ENCODE measurements at regions not wholly inside any gene's neighbourhood (a gene's known extent, or its start where the extent isn't known, plus 50 kb on each side); places are given as distances from the start of the nearest gene placed in this dataset.

GRCh38 chr5:27353540-27353939 lies 315.2 kb upstream of the CDH9 start:
- ATAC-seq: no peak
- no peaks in the 10 kb centered on the region for H3K4me1 ChIP-seq (ENCODE audit: insufficient read depth)
- no peaks in the 10 kb centered on the region for H3K79me2 ChIP-seq (replicated peaks; ENCODE audit: insufficient read depth)
- H3K27ac ChIP-seq (ENCODE audit: low read depth): no peak overlapping the region
- no peaks in the 10 kb centered on the region for H3F3A ChIP-seq (replicated peaks; ENCODE audit: low read depth)
- no peak for TF ChIP-seq STAT1 (IDR thresholded peaks at IDR 0.05; ENCODE audit: unreplicated experiment)
- TF ChIP-seq JUNB (IDR thresholded peaks at IDR 0.05; ENCODE audit: unreplicated experiment): no peak
- TF ChIP-seq CREB1 (CRISPR knock-in tag; IDR thresholded peaks at IDR 0.05; ENCODE audit: low read depth): no peak
- TF ChIP-seq CTCF (conservative IDR thresholded peaks at IDR 0.05; ENCODE audit: low read depth in 2 of 2): no peak
- no peak for TF ChIP-seq NANOG (IDR thresholded peaks at IDR 0.05; ENCODE audit: borderline replicate concordance)
- no peak for TF ChIP-seq ETS1 (IDR thresholded peaks at IDR 0.05)
- no peak for TF ChIP-seq ZNF462 (CRISPR knock-in tag; IDR thresholded peaks at IDR 0.05)
- no peak for TF ChIP-seq REST (IDR thresholded peaks at IDR 0.05; ENCODE audit: unreplicated experiment)
- no peaks in the 10 kb centered on the region for H3K9me2 ChIP-seq (ENCODE audit: insufficient read depth)
- H3K4me3 Mint-ChIP-seq: no peak overlapping the region
- no peak overlapping the region for H3K4me2 ChIP-seq
- H3K4me3 ChIP-seq: no peak overlapping the region
- DNase-seq (ENCODE audit: low spot score): no peak
- no peaks in the 10 kb centered on the region for H4K20me1 ChIP-seq (replicated peaks; ENCODE audit: insufficient read depth)
- H3K27ac Mint-ChIP-seq: no peak overlapping the region
- no peaks in the 10 kb centered on the region for H3K36me3 ChIP-seq (ENCODE audit: insufficient read depth)
- H2AFZ ChIP-seq: no peak overlapping the region
- no peaks in the 10 kb centered on the region for H3K27me3 Mint-ChIP-seq (ENCODE audit: insufficient read depth, low read depth, poor library complexity)
- no peaks in the 10 kb centered on the region for H3K27me3 ChIP-seq (ENCODE audit: insufficient read depth)
- no peaks in the 10 kb centered on the region for H3K9me3 Mint-ChIP-seq
- no peaks in the 10 kb centered on the region for H3K4me1 Mint-ChIP-seq
- H3K36me3 Mint-ChIP-seq (ENCODE audit: low read depth): no peaks in the 10 kb centered on the region

All from GM23338 (cell line).